HEK293 (cell line): ENCODE measurements at regions not wholly inside any gene's neighbourhood (a gene's known extent, or its start where the extent isn't known, plus 50 kb on each side); places are given as distances from the start of the nearest gene placed in this dataset.

Experiments used
- CTCF ChIA-PET: fragments of 350-600 bp; formaldehyde crosslinking; extraction: SDS; loops from one replicate; lab custom pipeline; 2021; ENCODE audit warnings: antibody characterized with exemption; lab: Yijun Ruan, JAX
- POLR2A ChIA-PET: fragments of 300-600 bp; formaldehyde crosslinking; extraction: SDS; loops from one replicate; lab custom pipeline; 2020; ENCODE audit warnings: antibody characterized with exemption, inconsistent platforms; lab: Yijun Ruan, JAX
- H3K27ac ChIP-seq: fragments of 200-500 bp; sonication (Bioruptor generic); 2 replicates; pipeline ENCODE4 v1.5.1; 2014; ENCODE audit warnings: low read depth, low read length, control low read depth, inconsistent platforms; ENCODE audit errors: extremely low read depth
- H3K36me3 ChIP-seq, 2 experiments: fragments of 200-500 bp in 1 of 2; sonication (Bioruptor generic) in 1 of 2; 1 replicate in 1 of 2; 2 replicates in 1 of 2; pipeline ENCODE4 v1.5.1; 2014 to 2017; ENCODE audit warnings: inconsistent platforms in 2 of 2, low read length in 2 of 2; ENCODE audit not compliant: control insufficient read depth in 2 of 2, insufficient read depth in 1 of 2
- H3K4me1 ChIP-seq: fragments of 200-500 bp; sonication (Bioruptor generic); 2 replicates; pipeline ENCODE4 v1.5.1; 2014; ENCODE audit warnings: mild to moderate bottlenecking, low read length, inconsistent platforms; ENCODE audit not compliant: control insufficient read depth, insufficient read depth
- H3K4me3 ChIP-seq: 2 replicates; pipeline ENCODE4 v1.5.1; 2011; ENCODE audit warnings: low read depth, mild to moderate bottlenecking, control low read depth, low read length, moderate library complexity
- H3K9me3 ChIP-seq: fragments of 200-500 bp; sonication (Bioruptor generic); 2 replicates; pipeline ENCODE4 v1.5.1; 2014; ENCODE audit warnings: low read depth, low read length, inconsistent platforms; ENCODE audit not compliant: control insufficient read depth, insufficient read depth
- PRDM1 ChIP-seq: fragments of 450-650 bp; formaldehyde crosslinking; IDR thresholded peaks from 2 replicates; pipeline ENCODE4; 2016; ENCODE audit warnings: missing biosample characterization, missing genetic modification characterization
- TRIM28 ChIP-seq: IDR thresholded peaks from 2 replicates; pipeline ENCODE4 v1.6.1; 2011; ENCODE audit warnings: low read length, control low read depth, borderline replicate concordance
- YY1 ChIP-seq: fragments of 450-650 bp; formaldehyde crosslinking; IDR thresholded peaks from 2 replicates; pipeline ENCODE4 v1.5.1; 2018; ENCODE audit warnings: missing biosample characterization, missing genetic modification characterization
- ZIC2 ChIP-seq: fragments of 450-650 bp; formaldehyde crosslinking; IDR thresholded peaks from 2 replicates; pipeline ENCODE4 v1.5.1; 2016; ENCODE audit warnings: missing biosample characterization, missing genetic modification characterization
- ZNF175 ChIP-seq: fragments of 450-650 bp; formaldehyde crosslinking; IDR thresholded peaks from 2 replicates; pipeline ENCODE4 v1.5.1; 2016; ENCODE audit warnings: missing biosample characterization, missing genetic modification characterization
- ZNF211 ChIP-seq: fragments of 450-650 bp; formaldehyde crosslinking; IDR thresholded peaks from 2 replicates; pipeline ENCODE4 v1.5.1; 2016; ENCODE audit warnings: low read depth, missing biosample characterization, missing genetic modification characterization
- ZNF214 ChIP-seq: fragments of 450-650 bp; formaldehyde crosslinking; IDR thresholded peaks from 2 replicates; pipeline ENCODE4 v1.5.1; 2017; ENCODE audit warnings: missing biosample characterization, mild to moderate bottlenecking, missing genetic modification characterization, borderline replicate concordance
- ZNF223 ChIP-seq: fragments of 450-650 bp; formaldehyde crosslinking; IDR thresholded peaks from 2 replicates; pipeline ENCODE4 v1.5.1; 2016; ENCODE audit warnings: missing biosample characterization, missing genetic modification characterization
- ZNF292 ChIP-seq: fragments of 450-650 bp; formaldehyde crosslinking; IDR thresholded peaks from 2 replicates; pipeline ENCODE4 v1.5.1; 2016; ENCODE audit warnings: low read depth, missing biosample characterization, missing genetic modification characterization, borderline replicate concordance
- ZNF670 ChIP-seq: fragments of 450-650 bp; formaldehyde crosslinking; IDR thresholded peaks from 2 replicates; pipeline ENCODE4 v1.5.1; 2016; ENCODE audit warnings: missing biosample characterization, missing genetic modification characterization, low read depth
- ZXDB ChIP-seq: fragments of 450-650 bp; formaldehyde crosslinking; IDR thresholded peaks from 2 replicates; pipeline ENCODE4 v1.5.1; 2016; ENCODE audit warnings: missing biosample characterization, missing genetic modification characterization
- TF ChIP-seq, protein P1 (sequence below): fragments of 450-650 bp; formaldehyde crosslinking; IDR thresholded peaks from 2 replicates; pipeline ENCODE4 v1.5.1; 2017; ENCODE audit warnings: missing biosample characterization, missing genetic modification characterization
- TF ChIP-seq, protein P2 (sequence below): fragments of 450-650 bp; formaldehyde crosslinking; conservative IDR thresholded peaks from 2 replicates; pipeline ENCODE4 v1.5.1; 2016; ENCODE audit warnings: low read depth, missing biosample characterization, missing genetic modification characterization
- TF ChIP-seq, protein P3 (sequence below): sonication (generic); formaldehyde crosslinking; IDR thresholded peaks from 2 replicates; pipeline ENCODE4 v1.8.1; 2022; ENCODE audit warnings: mild to moderate bottlenecking, moderate library complexity, missing genetic modification reagents
- TF ChIP-seq, protein P4 (sequence below): fragments of 450-650 bp; formaldehyde crosslinking; IDR thresholded peaks from 2 replicates; pipeline ENCODE4 v1.5.1; 2016; ENCODE audit warnings: missing biosample characterization, missing genetic modification characterization
- TF ChIP-seq, protein P5 (sequence below): fragments of 450-650 bp; formaldehyde crosslinking; IDR thresholded peaks from 2 replicates; pipeline ENCODE4 v1.5.0; 2017; ENCODE audit warnings: missing biosample characterization, missing genetic modification characterization, borderline replicate concordance
- TF ChIP-seq, protein P6 (sequence below): fragments of 450-650 bp; formaldehyde crosslinking; IDR thresholded peaks from 2 replicates; pipeline ENCODE4 v1.5.1; 2016; ENCODE audit warnings: missing biosample characterization, missing genetic modification characterization

DNA sequence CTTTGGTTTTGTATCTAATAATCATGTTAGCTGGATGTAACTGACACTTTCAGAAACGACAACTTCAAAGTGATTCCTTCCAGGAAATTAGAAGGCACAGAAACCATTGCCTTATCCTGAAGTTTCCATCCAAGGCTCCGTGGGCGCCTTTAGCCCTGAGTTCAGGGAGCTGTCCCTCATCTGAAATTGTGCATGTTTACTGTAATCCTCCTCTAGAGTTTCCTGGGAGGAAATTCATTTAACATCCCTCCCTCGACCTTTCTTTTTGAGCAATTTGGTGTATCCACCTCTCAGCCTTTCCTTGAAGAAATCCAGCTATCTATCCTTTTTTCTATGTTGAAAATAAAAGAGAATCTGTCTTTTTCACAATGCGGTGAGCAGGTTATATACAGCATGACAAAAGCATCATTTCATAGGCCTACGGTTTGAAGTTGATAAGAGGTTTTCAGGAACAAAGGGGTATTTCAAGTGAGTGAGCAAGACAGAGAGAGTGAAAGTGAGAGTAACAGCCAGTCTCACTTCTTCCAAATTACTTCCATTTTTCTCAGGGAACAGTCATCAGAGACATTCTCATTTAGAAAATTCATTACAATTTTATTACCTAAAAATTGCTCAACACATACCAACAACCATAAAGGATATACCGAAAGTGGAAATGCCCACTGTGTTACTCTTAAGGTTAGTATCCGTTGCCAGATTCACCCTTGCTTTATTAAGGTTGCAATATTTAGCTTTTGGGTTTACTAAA is 167.3 kb downstream of the MREG start:
- H3K9me3 ChIP-seq = no peaks in the 10 kb centered on the region
- no peaks in the 10 kb centered on the region for H3K36me3 ChIP-seq
- no peaks in the 10 kb centered on the region for H3K4me1 ChIP-seq
- no peak overlapping the region for H3K27ac ChIP-seq
- POLR2A ChIA-PET = no interaction called here
- CTCF ChIA-PET = interaction anchor here (0.6 to 1.2 kb wide), 2 partner anchors 17 to 63 kb away, joined by 4 to 5 read pairs; no protein-coding TSS in a partner anchor
- no peak overlapping the region for H3K4me3 ChIP-seq
- TF ChIP-seq, protein P1, sequence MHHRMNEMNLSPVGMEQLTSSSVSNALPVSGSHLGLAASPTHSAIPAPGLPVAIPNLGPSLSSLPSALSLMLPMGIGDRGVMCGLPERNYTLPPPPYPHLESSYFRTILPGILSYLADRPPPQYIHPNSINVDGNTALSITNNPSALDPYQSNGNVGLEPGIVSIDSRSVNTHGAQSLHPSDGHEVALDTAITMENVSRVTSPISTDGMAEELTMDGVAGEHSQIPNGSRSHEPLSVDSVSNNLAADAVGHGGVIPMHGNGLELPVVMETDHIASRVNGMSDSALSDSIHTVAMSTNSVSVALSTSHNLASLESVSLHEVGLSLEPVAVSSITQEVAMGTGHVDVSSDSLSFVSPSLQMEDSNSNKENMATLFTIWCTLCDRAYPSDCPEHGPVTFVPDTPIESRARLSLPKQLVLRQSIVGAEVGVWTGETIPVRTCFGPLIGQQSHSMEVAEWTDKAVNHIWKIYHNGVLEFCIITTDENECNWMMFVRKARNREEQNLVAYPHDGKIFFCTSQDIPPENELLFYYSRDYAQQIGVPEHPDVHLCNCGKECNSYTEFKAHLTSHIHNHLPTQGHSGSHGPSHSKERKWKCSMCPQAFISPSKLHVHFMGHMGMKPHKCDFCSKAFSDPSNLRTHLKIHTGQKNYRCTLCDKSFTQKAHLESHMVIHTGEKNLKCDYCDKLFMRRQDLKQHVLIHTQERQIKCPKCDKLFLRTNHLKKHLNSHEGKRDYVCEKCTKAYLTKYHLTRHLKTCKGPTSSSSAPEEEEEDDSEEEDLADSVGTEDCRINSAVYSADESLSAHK = no peak
- no peak for TF ChIP-seq ZNF292 (tag by site-specific recombination)
- TF ChIP-seq, protein P2, sequence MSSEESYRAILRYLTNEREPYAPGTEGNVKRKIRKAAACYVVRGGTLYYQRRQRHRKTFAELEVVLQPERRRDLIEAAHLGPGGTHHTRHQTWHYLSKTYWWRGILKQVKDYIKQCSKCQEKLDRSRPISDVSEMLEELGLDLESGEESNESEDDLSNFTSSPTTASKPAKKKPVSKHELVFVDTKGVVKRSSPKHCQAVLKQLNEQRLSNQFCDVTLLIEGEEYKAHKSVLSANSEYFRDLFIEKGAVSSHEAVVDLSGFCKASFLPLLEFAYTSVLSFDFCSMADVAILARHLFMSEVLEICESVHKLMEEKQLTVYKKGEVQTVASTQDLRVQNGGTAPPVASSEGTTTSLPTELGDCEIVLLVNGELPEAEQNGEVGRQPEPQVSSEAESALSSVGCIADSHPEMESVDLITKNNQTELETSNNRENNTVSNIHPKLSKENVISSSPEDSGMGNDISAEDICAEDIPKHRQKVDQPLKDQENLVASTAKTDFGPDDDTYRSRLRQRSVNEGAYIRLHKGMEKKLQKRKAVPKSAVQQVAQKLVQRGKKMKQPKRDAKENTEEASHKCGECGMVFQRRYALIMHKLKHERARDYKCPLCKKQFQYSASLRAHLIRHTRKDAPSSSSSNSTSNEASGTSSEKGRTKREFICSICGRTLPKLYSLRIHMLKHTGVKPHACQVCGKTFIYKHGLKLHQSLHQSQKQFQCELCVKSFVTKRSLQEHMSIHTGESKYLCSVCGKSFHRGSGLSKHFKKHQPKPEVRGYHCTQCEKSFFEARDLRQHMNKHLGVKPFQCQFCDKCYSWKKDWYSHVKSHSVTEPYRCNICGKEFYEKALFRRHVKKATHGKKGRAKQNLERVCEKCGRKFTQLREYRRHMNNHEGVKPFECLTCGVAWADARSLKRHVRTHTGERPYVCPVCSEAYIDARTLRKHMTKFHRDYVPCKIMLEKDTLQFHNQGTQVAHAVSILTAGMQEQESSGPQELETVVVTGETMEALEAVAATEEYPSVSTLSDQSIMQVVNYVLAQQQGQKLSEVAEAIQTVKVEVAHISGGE (tag by site-specific recombination) = no peak
- no peak for TF ChIP-seq ZNF211 (tag by site-specific recombination)
- TF ChIP-seq PRDM1 (tag by site-specific recombination) = peak; percentile 59; the same call in 1 of the 2 replicates
- TF ChIP-seq, protein P3, sequence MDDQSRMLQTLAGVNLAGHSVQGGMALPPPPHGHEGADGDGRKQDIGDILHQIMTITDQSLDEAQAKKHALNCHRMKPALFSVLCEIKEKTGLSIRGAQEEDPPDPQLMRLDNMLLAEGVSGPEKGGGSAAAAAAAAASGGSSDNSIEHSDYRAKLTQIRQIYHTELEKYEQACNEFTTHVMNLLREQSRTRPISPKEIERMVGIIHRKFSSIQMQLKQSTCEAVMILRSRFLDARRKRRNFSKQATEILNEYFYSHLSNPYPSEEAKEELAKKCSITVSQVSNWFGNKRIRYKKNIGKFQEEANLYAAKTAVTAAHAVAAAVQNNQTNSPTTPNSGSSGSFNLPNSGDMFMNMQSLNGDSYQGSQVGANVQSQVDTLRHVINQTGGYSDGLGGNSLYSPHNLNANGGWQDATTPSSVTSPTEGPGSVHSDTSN (CRISPR knock-in tag) = no peak
- TF ChIP-seq ZNF223 = no peak

DNA sequence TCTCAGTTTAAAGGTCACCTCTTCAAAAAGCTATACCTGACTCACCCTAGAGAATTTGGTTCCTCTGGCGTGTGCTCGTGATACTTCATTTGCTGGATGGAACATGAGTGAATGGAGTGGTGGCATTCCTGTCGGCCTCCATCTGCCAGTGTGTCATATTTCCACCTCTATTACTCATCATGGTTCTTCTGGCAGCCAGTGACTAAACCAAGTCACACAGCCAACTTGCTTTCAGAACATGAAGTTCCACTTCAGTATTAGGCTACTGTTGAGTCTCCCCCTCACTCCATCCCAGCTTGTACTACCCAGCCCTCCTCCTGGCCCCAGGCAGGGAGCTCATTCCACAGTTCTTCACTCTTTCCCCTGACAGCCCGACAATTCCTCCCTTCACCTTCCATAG is 169.8 kb downstream of the MREG start:
- TF ChIP-seq ZNF670 (tag by site-specific recombination) (no peak), YY1 (tag by site-specific recombination) (no peak), ZNF214 (no peak), ZNF175 (no peak), ZIC2 (no peak), TRIM28 (no peak), ZXDB (no peak)
- TF ChIP-seq, protein P4, sequence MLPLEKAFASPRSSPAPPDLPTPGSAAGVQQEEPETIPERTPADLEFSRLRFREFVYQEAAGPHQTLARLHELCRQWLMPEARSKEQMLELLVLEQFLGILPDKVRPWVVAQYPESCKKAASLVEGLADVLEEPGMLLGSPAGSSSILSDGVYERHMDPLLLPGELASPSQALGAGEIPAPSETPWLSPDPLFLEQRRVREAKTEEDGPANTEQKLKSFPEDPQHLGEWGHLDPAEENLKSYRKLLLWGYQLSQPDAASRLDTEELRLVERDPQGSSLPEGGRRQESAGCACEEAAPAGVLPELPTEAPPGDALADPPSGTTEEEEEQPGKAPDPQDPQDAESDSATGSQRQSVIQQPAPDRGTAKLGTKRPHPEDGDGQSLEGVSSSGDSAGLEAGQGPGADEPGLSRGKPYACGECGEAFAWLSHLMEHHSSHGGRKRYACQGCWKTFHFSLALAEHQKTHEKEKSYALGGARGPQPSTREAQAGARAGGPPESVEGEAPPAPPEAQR (tag by site-specific recombination) = no peak
- TF ChIP-seq, protein P5, sequence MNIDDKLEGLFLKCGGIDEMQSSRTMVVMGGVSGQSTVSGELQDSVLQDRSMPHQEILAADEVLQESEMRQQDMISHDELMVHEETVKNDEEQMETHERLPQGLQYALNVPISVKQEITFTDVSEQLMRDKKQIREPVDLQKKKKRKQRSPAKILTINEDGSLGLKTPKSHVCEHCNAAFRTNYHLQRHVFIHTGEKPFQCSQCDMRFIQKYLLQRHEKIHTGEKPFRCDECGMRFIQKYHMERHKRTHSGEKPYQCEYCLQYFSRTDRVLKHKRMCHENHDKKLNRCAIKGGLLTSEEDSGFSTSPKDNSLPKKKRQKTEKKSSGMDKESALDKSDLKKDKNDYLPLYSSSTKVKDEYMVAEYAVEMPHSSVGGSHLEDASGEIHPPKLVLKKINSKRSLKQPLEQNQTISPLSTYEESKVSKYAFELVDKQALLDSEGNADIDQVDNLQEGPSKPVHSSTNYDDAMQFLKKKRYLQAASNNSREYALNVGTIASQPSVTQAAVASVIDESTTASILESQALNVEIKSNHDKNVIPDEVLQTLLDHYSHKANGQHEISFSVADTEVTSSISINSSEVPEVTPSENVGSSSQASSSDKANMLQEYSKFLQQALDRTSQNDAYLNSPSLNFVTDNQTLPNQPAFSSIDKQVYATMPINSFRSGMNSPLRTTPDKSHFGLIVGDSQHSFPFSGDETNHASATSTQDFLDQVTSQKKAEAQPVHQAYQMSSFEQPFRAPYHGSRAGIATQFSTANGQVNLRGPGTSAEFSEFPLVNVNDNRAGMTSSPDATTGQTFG (tag by site-specific recombination) = no peak
- TF ChIP-seq, protein P6, sequence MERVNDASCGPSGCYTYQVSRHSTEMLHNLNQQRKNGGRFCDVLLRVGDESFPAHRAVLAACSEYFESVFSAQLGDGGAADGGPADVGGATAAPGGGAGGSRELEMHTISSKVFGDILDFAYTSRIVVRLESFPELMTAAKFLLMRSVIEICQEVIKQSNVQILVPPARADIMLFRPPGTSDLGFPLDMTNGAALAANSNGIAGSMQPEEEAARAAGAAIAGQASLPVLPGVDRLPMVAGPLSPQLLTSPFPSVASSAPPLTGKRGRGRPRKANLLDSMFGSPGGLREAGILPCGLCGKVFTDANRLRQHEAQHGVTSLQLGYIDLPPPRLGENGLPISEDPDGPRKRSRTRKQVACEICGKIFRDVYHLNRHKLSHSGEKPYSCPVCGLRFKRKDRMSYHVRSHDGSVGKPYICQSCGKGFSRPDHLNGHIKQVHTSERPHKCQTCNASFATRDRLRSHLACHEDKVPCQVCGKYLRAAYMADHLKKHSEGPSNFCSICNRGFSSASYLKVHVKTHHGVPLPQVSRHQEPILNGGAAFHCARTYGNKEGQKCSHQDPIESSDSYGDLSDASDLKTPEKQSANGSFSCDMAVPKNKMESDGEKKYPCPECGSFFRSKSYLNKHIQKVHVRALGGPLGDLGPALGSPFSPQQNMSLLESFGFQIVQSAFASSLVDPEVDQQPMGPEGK (tag by site-specific recombination) = no peak
- CTCF ChIA-PET = no interaction called here

More for the DNA sequence above, 169.8 kb downstream of the MREG start:
- no peaks in the 10 kb centered on the region for H3K4me1 ChIP-seq
- H3K4me3 ChIP-seq = no peak overlapping the region
- POLR2A ChIA-PET = no interaction called here
- no peaks in the 10 kb centered on the region for H3K9me3 ChIP-seq
- H3K27ac ChIP-seq = no peak overlapping the region
- H3K36me3 ChIP-seq = no peaks in the 10 kb centered on the region
